SH-SY5Y (cell line): ENCODE measurements at regions not wholly inside any gene's neighbourhood (a gene's known extent, or its start where the extent isn't known, plus 50 kb on each side); places are given as distances from the start of the nearest gene placed in this dataset.

ENCODE experiments used
- GATA2 ChIP-seq: IDR thresholded peaks from 2 replicates; pipeline ENCODE4 v1.6.1; 2011; ENCODE audit warnings: mild to moderate bottlenecking, low read depth, low read length
- GATA3 ChIP-seq: IDR thresholded peaks from 2 replicates; pipeline ENCODE4 v1.6.1; 2011; ENCODE audit warnings: low read depth, mild to moderate bottlenecking, low read length, moderate library complexity

DNA sequence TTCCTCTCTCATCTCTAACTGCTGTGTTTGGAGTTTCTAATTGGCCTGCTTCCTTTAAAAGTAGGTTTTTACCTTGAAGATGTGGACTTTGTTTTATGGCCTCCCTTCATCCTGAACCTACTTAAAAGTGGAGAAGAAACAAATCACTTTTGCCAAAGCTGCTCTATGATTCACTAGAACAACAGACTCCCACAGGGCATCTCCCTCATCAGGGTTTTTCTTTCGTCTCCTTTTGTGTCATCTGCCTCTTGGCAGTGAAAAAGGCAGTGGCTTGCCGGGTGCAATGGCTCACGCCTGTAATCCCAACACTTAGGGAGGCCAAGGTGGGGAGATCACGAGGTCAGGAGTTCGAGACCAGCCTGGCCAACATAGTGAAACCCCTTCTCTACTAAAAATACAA is 186.6 kb upstream of the MTNR1B start:
- TF ChIP-seq GATA2 (no peak), GATA3 (no peak)
